ENCODE measurements at regions not wholly inside any gene's neighbourhood (a gene's known extent, or its start where the extent isn't known, plus 50 kb on each side); places are given as distances from the start of the nearest gene placed in this dataset.

DNA sequence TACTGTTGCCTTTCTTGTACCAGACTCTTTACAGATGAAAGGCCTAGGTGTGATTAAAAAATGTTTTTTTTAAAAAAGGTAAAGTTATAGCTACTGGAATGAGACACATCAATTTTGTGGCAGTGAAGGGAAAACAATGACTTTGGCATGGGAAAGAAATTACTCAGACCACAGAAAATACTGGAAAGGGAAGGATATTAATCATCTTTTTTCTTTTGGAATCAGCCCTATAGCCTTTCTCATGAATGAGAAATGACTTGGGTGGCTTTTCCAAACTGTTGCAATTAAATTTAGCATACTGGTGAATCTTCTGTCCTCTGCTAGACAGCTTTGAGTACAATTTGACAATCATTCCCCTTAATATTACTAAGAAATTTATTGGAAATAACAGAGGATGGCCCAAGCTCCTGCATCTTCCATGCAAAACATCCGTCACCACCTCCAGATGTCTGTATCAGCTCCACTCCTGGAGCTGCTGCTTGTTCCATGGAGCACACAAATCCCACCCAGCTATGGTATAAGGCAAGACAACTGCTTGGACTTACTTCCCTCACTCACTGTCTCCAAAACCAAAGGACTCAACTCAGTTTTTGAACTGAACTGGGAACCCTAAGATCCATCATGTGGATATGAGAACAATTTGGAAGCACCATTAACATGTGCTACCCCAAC, 97.6 kb upstream of the ARSJ start:
- H3K4me3 ChIP-seq (ENCODE audit: low read depth, low read length), result no peak overlapping the region
- TF ChIP-seq CTCF (IDR thresholded peaks at IDR 0.05; ENCODE audit: low read depth, low read length), result no peak

GRCh38 chr4:114077610-114078009, 98.2 kb upstream of the ARSJ start:
- no peak for TF ChIP-seq CTCF (IDR thresholded peaks at IDR 0.05; ENCODE audit: low read depth, low read length)
- H3K4me3 ChIP-seq (ENCODE audit: low read depth, low read length), result no peak overlapping the region

DNA sequence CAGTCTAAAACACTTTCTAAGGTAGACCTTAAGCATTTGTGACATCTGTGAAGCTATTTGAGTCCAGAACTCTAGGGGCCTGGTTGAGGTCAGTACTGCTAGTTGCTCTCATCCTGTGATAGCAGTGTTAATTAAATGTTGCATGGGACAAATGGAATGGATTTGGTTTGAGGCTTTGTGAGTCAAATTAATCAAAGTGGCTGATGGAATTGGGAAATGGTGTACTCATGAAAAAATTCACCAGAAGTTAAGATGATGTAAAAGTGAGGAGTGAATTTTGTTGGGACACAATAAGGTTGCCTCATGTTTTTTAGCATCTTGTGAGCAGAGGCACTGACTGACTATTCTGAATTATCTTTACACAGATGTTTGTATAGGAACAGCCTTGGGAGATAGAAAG, 99.2 kb upstream of the ARSJ start:
- H3K4me3 ChIP-seq (ENCODE audit: low read depth, low read length), result no peak overlapping the region
- TF ChIP-seq CTCF (IDR thresholded peaks at IDR 0.05; ENCODE audit: low read depth, low read length), result no peak

- no peak for TF ChIP-seq CTCF (IDR thresholded peaks at IDR 0.05; ENCODE audit: low read depth, low read length)
- no peak overlapping the region for H3K4me3 ChIP-seq (ENCODE audit: low read depth, low read length)
Observed at GRCh38 chr4:114081783-114082182, 102.3 kb upstream of the ARSJ start.

DNA sequence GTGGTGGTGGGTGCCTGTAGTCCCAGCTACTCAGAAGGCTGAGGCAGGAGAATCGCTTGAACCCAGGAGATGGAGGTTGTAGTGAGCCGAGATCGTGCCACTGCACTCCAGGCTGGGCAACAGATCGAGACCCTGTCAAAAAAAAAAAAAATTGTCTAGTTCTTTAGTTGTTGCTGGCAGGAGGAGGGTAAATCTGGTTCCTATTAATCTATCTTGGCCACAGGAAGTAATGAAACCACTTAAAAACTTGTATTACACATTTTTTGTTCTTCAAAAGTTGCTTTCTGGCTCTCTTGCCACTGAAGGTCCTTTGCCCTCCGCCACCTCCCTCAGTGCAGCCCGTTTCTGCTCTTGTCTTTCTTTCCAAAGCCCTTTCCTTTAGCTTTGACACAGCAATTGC, 102.9 kb upstream of the ARSJ start:
- H3K4me3 ChIP-seq (ENCODE audit: low read depth, low read length), result no peak overlapping the region
- no peak for TF ChIP-seq CTCF (IDR thresholded peaks at IDR 0.05; ENCODE audit: low read depth, low read length)

DNA sequence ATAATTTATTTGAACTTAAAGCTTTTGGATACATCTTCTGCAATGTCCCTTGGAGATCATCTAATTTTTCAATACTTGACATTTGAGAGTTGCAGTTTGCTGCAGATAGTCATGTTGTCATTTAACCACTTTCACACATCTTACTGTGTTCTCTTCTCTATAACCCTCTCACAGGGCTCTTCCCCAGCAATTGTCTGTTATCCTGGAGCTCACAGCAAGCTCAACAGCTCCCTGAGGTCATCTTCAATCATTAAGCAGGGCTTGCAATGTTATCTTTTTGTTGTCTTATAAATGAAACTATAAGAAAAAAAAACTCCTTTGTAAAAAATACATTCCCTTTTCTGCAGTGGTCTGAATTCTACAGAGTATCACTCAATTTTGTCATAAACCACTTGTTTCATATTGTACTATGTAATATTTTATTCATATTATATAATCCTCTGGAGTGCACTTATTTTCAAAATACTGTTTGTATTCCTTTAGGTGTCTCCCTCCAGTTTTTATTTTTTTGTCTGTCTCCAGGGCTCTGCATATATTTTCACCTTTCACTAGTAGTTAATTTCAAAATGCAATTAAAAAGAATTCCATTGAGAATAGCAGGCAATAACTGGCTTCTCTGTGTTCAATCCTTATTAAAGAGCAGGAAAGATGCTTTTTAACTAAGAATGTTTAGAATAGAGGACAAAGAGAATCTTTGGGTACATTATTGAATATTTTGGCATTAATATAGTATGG, 106.3 kb upstream of the ARSJ start:
- no peak for TF ChIP-seq CTCF (IDR thresholded peaks at IDR 0.05; ENCODE audit: low read depth, low read length)
- H3K4me3 ChIP-seq (ENCODE audit: low read depth, low read length), result no peak overlapping the region

GRCh38 chr4:114087596-114088230, 108.3 kb upstream of the ARSJ start:
- no peak for TF ChIP-seq CTCF (IDR thresholded peaks at IDR 0.05; ENCODE audit: low read depth, low read length)
- H3K4me3 ChIP-seq (ENCODE audit: low read depth, low read length), result no peak overlapping the region
